Heart left ventricle (tissue), 13 donors: ENCODE measurements at regions not wholly inside any gene's neighbourhood (a gene's known extent, or its start where the extent isn't known, plus 50 kb on each side); places are given as distances from the start of the nearest gene placed in this dataset.

Experiments used
- POLR2A ChIP-seq, 2 donors: fragments of 450-650 bp; IDR thresholded peaks; one replicate each; pipeline ENCODE4 v1.6.1; 2017; ENCODE audit warnings: antibody characterized with exemption in 2 of 2, mild to moderate bottlenecking in 2 of 2, moderate library complexity in 2 of 2
- TF ChIP-seq, protein P1 (sequence below), 12 donors: fragments of 200-600 bp; sonication (generic) in 4 of 12; IDR thresholded peaks; one replicate each; pipeline versions ENCODE4 v1.5.0 to v1.8.0; 2018 to 2022; ENCODE audit warnings: antibody characterized with exemption in 12 of 12, mild to moderate bottlenecking in 5 of 12
- donor health status: ischemic (EF 13 %, LVEDD 7.1; RV severe dilation, severe dysfunction).
- donor health status: DM: no; HTN: yes; CAD: no.
- donor health status: DM: no; HTN: no; CAD: no.
- donor health status: ischemic (EF 25% LVEDD 6.9; RV normal size, moderate dysfunction).
- donor health status: ischemic (EF 25% LVEDD 5.7; RV mildly dilated, moderate dysfunction).
- donor health status: ischemic (EF 35%, LVEDD 5.7; RV mildly dilated, moderate dysfunction).
- donor health status: nonischemic (EF 11% LVEDD 7.7; RV severe dilation, severe dysfunction).
- donor health status: DM: yes; HTN: yes; CAD: no.
- donor health status: PGD.
- donor health status: ischemic (EF 29% LVEDD 5.4; RV normal size, mild dysfunction).
- donor health status: nonischemic (EF 23%, LVEDD 6.1; RV moderate dilation, normal function).

DNA sequence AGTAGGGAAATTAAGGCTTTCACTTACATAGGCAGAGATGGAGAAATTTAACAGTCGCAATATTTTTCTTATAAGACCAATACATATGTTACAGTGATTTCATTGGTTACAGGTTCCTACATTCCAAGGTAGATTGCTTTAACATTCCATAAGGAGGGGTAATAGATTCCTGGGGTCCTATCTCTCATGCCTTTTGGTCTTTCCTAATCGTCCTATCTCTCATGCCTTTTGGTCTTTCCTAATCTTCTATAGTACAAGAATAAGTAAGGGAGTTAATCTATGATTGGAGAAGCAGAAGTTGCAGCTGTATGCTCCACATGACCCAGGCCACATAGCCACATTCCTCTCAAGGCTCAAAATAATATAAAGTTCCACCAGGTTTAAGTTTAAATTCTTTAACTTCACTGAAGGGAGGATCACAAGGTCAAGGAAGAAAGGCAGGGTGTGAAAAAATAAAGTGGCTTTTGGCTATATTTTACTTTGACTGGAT is 285.0 kb upstream of the BOD1L1 start:
- TF ChIP-seq, protein P1, sequence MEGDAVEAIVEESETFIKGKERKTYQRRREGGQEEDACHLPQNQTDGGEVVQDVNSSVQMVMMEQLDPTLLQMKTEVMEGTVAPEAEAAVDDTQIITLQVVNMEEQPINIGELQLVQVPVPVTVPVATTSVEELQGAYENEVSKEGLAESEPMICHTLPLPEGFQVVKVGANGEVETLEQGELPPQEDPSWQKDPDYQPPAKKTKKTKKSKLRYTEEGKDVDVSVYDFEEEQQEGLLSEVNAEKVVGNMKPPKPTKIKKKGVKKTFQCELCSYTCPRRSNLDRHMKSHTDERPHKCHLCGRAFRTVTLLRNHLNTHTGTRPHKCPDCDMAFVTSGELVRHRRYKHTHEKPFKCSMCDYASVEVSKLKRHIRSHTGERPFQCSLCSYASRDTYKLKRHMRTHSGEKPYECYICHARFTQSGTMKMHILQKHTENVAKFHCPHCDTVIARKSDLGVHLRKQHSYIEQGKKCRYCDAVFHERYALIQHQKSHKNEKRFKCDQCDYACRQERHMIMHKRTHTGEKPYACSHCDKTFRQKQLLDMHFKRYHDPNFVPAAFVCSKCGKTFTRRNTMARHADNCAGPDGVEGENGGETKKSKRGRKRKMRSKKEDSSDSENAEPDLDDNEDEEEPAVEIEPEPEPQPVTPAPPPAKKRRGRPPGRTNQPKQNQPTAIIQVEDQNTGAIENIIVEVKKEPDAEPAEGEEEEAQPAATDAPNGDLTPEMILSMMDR (IDR thresholded peaks at IDR 0.05): no peak
- TF ChIP-seq POLR2A (IDR thresholded peaks at IDR 0.05): no peak
